ENCODE measurements at regions not wholly inside any gene's neighbourhood (a gene's known extent, or its start where the extent isn't known, plus 50 kb on each side); places are given as distances from the start of the nearest gene placed in this dataset.
"Not testable (repeated sequence)": the region's sequence is repeated elsewhere in the genome, so short reads cannot be mapped to it uniquely, and the experiment has no call there.

GRCh38 chr6:147677647-147678046, 169.2 kb downstream of the SAMD5 start:
- DNase-seq, result no peak
- intact Hi-C loops (cut with micrococcal nuclease), result no loop called here
- POLR2A ChIA-PET, result no interaction called here
- CTCF ChIA-PET, result no interaction called here
- no peak overlapping the region for H3K27ac Mint-ChIP-seq
- no peaks in the 10 kb centered on the region for H3K4me1 Mint-ChIP-seq (ENCODE audit: low read depth)
- no peak overlapping the region for H3K4me3 Mint-ChIP-seq
- H3K27me3 Mint-ChIP-seq, result no peaks in the 10 kb centered on the region
- no peaks in the 10 kb centered on the region for H3K9me3 Mint-ChIP-seq
- no peaks in the 10 kb centered on the region for H3K36me3 Mint-ChIP-seq

- Mint-ChIP-seq H3K9me3 (no peaks in the 10 kb centered on the region), H3K27ac (no peak overlapping the region), H3K36me3 (no peaks in the 10 kb centered on the region), H3K4me3 (no peak overlapping the region), H3K4me1 (ENCODE audit: low read depth) (no peaks in the 10 kb centered on the region), H3K27me3 (no peaks in the 10 kb centered on the region)
- ChIA-PET CTCF (no interaction called here), POLR2A (no interaction called here)
- DNase-seq, result no peak
- intact Hi-C loops (cut with micrococcal nuclease), result no loop called here
These were observed 169.8 kb downstream of the SAMD5 start for GRCh38 chr6:147678253-147678652.

GRCh38 chr6:147684906-147685305, 176.4 kb downstream of the SAMD5 start:
- Mint-ChIP-seq H3K36me3 (no peaks in the 10 kb centered on the region), H3K4me1 (ENCODE audit: low read depth) (no peaks in the 10 kb centered on the region), H3K27ac (no peak overlapping the region), H3K9me3 (no peaks in the 10 kb centered on the region), H3K27me3 (no peaks in the 10 kb centered on the region), H3K4me3 (no peak overlapping the region)
- CTCF ChIA-PET, result no interaction called here
- no peak for DNase-seq
- POLR2A ChIA-PET, result no interaction called here
- intact Hi-C loops (cut with micrococcal nuclease), result no loop called here

- ChIA-PET POLR2A (no interaction called here), CTCF (no interaction called here)
- Mint-ChIP-seq H3K9me3 (no peaks in the 10 kb centered on the region), H3K4me3 (no peak overlapping the region), H3K27me3 (no peaks in the 10 kb centered on the region), H3K36me3 (no peaks in the 10 kb centered on the region), H3K4me1 (ENCODE audit: low read depth) (no peaks in the 10 kb centered on the region), H3K27ac (no peak overlapping the region)
- no peak for DNase-seq
- intact Hi-C loops (cut with micrococcal nuclease), result no loop called here
These were observed 180.9 kb downstream of the SAMD5 start for GRCh38 chr6:147689398-147689797.

- POLR2A ChIA-PET, result no interaction called here
- no peak for DNase-seq
- H3K4me1 Mint-ChIP-seq (ENCODE audit: low read depth), result no peaks in the 10 kb centered on the region
- H3K36me3 Mint-ChIP-seq, result no peaks in the 10 kb centered on the region
- CTCF ChIA-PET, result no interaction called here
- no peaks in the 10 kb centered on the region for H3K27me3 Mint-ChIP-seq
- H3K9me3 Mint-ChIP-seq, result no peaks in the 10 kb centered on the region
- intact Hi-C loops (cut with micrococcal nuclease), result no loop called here
- no peak overlapping the region for H3K27ac Mint-ChIP-seq
- H3K4me3 Mint-ChIP-seq, result no peak overlapping the region
These were observed 183.0 kb downstream of the SAMD5 start for GRCh38 chr6:147691446-147691845.

- intact Hi-C loops (cut with micrococcal nuclease), result no loop called here
- ChIA-PET CTCF (no interaction called here), POLR2A (no interaction called here)
- Mint-ChIP-seq H3K27ac (no peak overlapping the region), H3K9me3 (no peaks in the 10 kb centered on the region), H3K27me3 (no peaks in the 10 kb centered on the region), H3K4me1 (ENCODE audit: low read depth) (no peaks in the 10 kb centered on the region), H3K4me3 (no peak overlapping the region), H3K36me3 (no peaks in the 10 kb centered on the region)
- DNase-seq, result no peak
These were observed 184.7 kb downstream of the SAMD5 start for GRCh38 chr6:147693181-147693580.

- H3K4me3 Mint-ChIP-seq; DNase-seq; H3K4me1 Mint-ChIP-seq (ENCODE audit: low read depth); H3K27ac Mint-ChIP-seq; CTCF ChIA-PET; H3K27me3 Mint-ChIP-seq; intact Hi-C loops (cut with micrococcal nuclease); H3K36me3 Mint-ChIP-seq; POLR2A ChIA-PET; H3K9me3 Mint-ChIP-seq: not testable (repeated sequence)
These were observed 186.1 kb downstream of the SAMD5 start for GRCh38 chr6:147694556-147694955.

GRCh38 chr6:147695819-147696218, 187.3 kb downstream of the SAMD5 start:
- intact Hi-C loops (cut with micrococcal nuclease), result no loop called here
- Mint-ChIP-seq H3K4me1 (ENCODE audit: low read depth) (no peaks in the 10 kb centered on the region), H3K27me3 (no peaks in the 10 kb centered on the region), H3K4me3 (no peak overlapping the region), H3K9me3 (no peaks in the 10 kb centered on the region), H3K36me3 (no peaks in the 10 kb centered on the region), H3K27ac (no peak overlapping the region)
- ChIA-PET POLR2A (no interaction called here), CTCF (no interaction called here)
- no peak for DNase-seq

GRCh38 chr6:147699140-147699539, 190.7 kb downstream of the SAMD5 start:
- Mint-ChIP-seq H3K27me3 (no peaks in the 10 kb centered on the region), H3K27ac (no peak overlapping the region), H3K4me1 (ENCODE audit: low read depth) (no peaks in the 10 kb centered on the region), H3K9me3 (no peaks in the 10 kb centered on the region), H3K4me3 (no peak overlapping the region), H3K36me3 (no peaks in the 10 kb centered on the region)
- no peak for DNase-seq
- CTCF ChIA-PET, result no interaction called here
- POLR2A ChIA-PET, result no interaction called here
- intact Hi-C loops (cut with micrococcal nuclease), result no loop called here

- no peaks in the 10 kb centered on the region for H3K27me3 Mint-ChIP-seq
- H3K4me1 Mint-ChIP-seq (ENCODE audit: low read depth), result no peaks in the 10 kb centered on the region
- no peak overlapping the region for H3K4me3 Mint-ChIP-seq
- no peaks in the 10 kb centered on the region for H3K36me3 Mint-ChIP-seq
- intact Hi-C loops (cut with micrococcal nuclease), result no loop called here
- H3K27ac Mint-ChIP-seq, result no peak overlapping the region
- ChIA-PET POLR2A (no interaction called here), CTCF (no interaction called here)
- H3K9me3 Mint-ChIP-seq, result no peaks in the 10 kb centered on the region
- DNase-seq, result no peak
These were observed 191.1 kb downstream of the SAMD5 start for GRCh38 chr6:147699637-147700036.

GRCh38 chr6:147700436-147701209, 192.1 kb downstream of the SAMD5 start:
- H3K9me3 Mint-ChIP-seq, result no peaks in the 10 kb centered on the region
- H3K36me3 Mint-ChIP-seq, result no peaks in the 10 kb centered on the region
- H3K4me1 Mint-ChIP-seq (ENCODE audit: low read depth), result no peaks in the 10 kb centered on the region
- H3K27ac Mint-ChIP-seq, result no peak overlapping the region
- H3K4me3 Mint-ChIP-seq, result no peak overlapping the region
- intact Hi-C loops (cut with micrococcal nuclease), result no loop called here
- ChIA-PET CTCF (no interaction called here), POLR2A (no interaction called here)
- H3K27me3 Mint-ChIP-seq, result no peaks in the 10 kb centered on the region
- DNase-seq, result no peak

- intact Hi-C loops (cut with micrococcal nuclease), result no loop called here
- no peak for DNase-seq
- H3K9me3 Mint-ChIP-seq, result no peaks in the 10 kb centered on the region
- POLR2A ChIA-PET, result no interaction called here
- CTCF ChIA-PET, result no interaction called here
- H3K4me3 Mint-ChIP-seq, result no peak overlapping the region
- no peaks in the 10 kb centered on the region for H3K27me3 Mint-ChIP-seq
- H3K36me3 Mint-ChIP-seq, result no peaks in the 10 kb centered on the region
- no peaks in the 10 kb centered on the region for H3K4me1 Mint-ChIP-seq (ENCODE audit: low read depth)
- no peak overlapping the region for H3K27ac Mint-ChIP-seq
These were observed 196.2 kb downstream of the SAMD5 start for GRCh38 chr6:147704691-147705090.

- Mint-ChIP-seq H3K4me1 (ENCODE audit: low read depth) (no peaks in the 10 kb centered on the region), H3K36me3 (no peaks in the 10 kb centered on the region), H3K9me3 (no peaks in the 10 kb centered on the region), H3K27me3 (no peaks in the 10 kb centered on the region), H3K27ac (no peak overlapping the region), H3K4me3 (no peak overlapping the region)
- ChIA-PET POLR2A (no interaction called here), CTCF (no interaction called here)
- DNase-seq, result no peak
- intact Hi-C loops (cut with micrococcal nuclease), result no loop called here
These were observed 199.0 kb downstream of the SAMD5 start for GRCh38 chr6:147707524-147707923.

- Mint-ChIP-seq H3K9me3 (no peaks in the 10 kb centered on the region), H3K27me3 (no peaks in the 10 kb centered on the region), H3K4me3 (no peak overlapping the region), H3K4me1 (ENCODE audit: low read depth) (no peaks in the 10 kb centered on the region), H3K27ac (no peak overlapping the region), H3K36me3 (no peaks in the 10 kb centered on the region)
- ChIA-PET POLR2A (no interaction called here), CTCF (no interaction called here)
- intact Hi-C loops (cut with micrococcal nuclease), result no loop called here
- no peak for DNase-seq
These were observed 199.7 kb downstream of the SAMD5 start for GRCh38 chr6:147708170-147708569.
